AG09309 (cell line): ENCODE measurements at regions not wholly inside any gene's neighbourhood (a gene's known extent, or its start where the extent isn't known, plus 50 kb on each side); places are given as distances from the start of the nearest gene placed in this dataset.

Source experiments
- DNase-seq: peaks from one replicate; pipeline ENCODE4 v3.0.0-alpha.2; 2010; ENCODE audit warnings: low read depth
- H3K4me3 ChIP-seq: 2 replicates; pipeline ENCODE4 v1.5.1; 2011; ENCODE audit warnings: mild to moderate bottlenecking, low read depth, low read length, moderate library complexity; ENCODE audit not compliant: control insufficient read depth
- CTCF ChIP-seq: IDR thresholded peaks from 2 replicates; pipeline ENCODE4 v1.5.1; 2011; ENCODE audit warnings: mild to moderate bottlenecking, low read depth, low read length, inconsistent platforms; ENCODE audit not compliant: insufficient read depth, control insufficient read depth; ENCODE audit errors: missing control alignments

GRCh38 chr7:1336509-1336908 is 103.8 kb downstream of the UNCX start:
- no peak for DNase-seq
- no peak overlapping the region for H3K4me3 ChIP-seq
- no peak for TF ChIP-seq CTCF

GRCh38 chr7:1339611-1340010 is 106.9 kb downstream of the UNCX start:
- no peak for DNase-seq
- no peak overlapping the region for H3K4me3 ChIP-seq
- TF ChIP-seq CTCF = no peak

GRCh38 chr7:1340031-1340430 is 107.4 kb downstream of the UNCX start:
- no peak for TF ChIP-seq CTCF
- no peak overlapping the region for H3K4me3 ChIP-seq
- no peak for DNase-seq

GRCh38 chr7:1340461-1341360 is 108.0 kb downstream of the UNCX start:
- H3K4me3 ChIP-seq = no peak overlapping the region
- no peak for DNase-seq
- TF ChIP-seq CTCF = no peak

GRCh38 chr7:1341361-1342089 is 108.9 kb downstream of the UNCX start:
- no peak for DNase-seq
- no peak for TF ChIP-seq CTCF

GRCh38 chr7:1342090-1342640 is 109.5 kb downstream of the UNCX start:
- no peak overlapping the region for H3K4me3 ChIP-seq
- no peak for TF ChIP-seq CTCF
- DNase-seq = no peak

More at GRCh38 chr7:1341361-1342089, 108.9 kb downstream of the UNCX start:
- H3K4me3 ChIP-seq = no peak overlapping the region
